ENCODE measurements at regions not wholly inside any gene's neighbourhood (a gene's known extent, or its start where the extent isn't known, plus 50 kb on each side); places are given as distances from the start of the nearest gene placed in this dataset.

DNA sequence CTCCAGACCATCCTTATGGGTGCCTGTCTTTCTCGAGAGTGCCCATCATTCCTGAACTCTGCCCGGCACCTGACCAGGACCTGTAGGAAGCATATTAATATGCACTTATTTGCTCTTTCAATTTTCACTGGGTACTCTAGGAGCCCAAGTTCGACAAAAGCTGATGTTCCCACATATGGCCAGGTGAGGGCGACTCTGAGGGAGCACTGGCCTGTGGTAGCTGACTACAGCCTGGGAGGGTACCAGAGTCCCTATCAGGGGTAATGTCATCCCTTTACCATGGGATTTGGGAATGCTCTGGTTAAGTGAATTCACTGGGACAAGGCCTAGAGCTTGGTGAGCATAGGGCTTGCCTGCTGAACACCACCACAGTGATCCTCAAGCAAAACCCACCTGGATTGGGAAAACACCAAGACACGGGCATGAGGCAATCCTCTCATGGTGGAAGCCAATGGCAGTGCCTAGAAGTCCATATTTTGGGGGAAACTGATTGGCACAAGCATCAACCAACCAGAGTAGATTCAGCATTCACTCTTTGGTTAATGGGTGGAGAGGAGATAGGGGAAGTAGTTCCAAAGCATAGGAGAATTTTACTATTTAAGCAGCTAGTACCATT lies 112.2 kb downstream of the MTX3 start:
- Mint-ChIP-seq H3K27me3 (peaks cover 2% of the 10 kb centered on the region), H3K9me3 (no peaks in the 10 kb centered on the region), H3K4me3 (no peak overlapping the region), H3K4me1 (no peaks in the 10 kb centered on the region), H3K27ac (no peak overlapping the region), H3K36me3 (ENCODE audit: low read depth) (no peaks in the 10 kb centered on the region)
- ATAC-seq (no peak), DNase-seq (peak; percentile 50)

DNA sequence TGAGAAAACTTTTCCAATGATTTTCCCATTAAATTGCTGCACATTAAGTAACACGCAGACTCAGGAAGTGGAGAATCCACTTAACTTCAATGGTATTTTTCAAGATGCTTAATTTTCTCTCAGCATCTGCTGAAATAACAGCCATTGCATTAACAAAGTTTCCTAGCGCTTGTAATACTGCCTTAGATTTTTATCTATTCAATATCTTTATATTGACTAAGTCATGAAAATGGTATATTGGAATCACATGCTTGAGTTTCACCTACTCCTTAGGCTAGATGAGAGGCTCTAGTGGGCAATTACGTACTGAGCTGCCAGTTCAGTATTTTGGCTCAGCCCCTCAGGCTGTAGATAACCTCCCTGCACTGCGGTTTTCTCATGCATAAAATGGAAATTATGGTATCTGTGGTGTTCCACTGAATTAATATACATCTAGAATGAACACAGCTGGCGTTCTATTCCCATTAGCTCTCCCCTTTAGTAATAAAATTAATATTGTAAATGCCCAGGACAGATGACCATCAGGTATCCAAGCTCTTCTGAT lies 112.9 kb downstream of the MTX3 start:
- no peaks in the 10 kb centered on the region for H3K4me1 Mint-ChIP-seq
- no peak for DNase-seq
- H3K27ac Mint-ChIP-seq = no peak overlapping the region
- no peaks in the 10 kb centered on the region for H3K9me3 Mint-ChIP-seq
- H3K4me3 Mint-ChIP-seq = no peak overlapping the region
- no peaks in the 10 kb centered on the region for H3K36me3 Mint-ChIP-seq (ENCODE audit: low read depth)
- H3K27me3 Mint-ChIP-seq = peaks cover 2% of the 10 kb centered on the region
- ATAC-seq = no peak

DNA sequence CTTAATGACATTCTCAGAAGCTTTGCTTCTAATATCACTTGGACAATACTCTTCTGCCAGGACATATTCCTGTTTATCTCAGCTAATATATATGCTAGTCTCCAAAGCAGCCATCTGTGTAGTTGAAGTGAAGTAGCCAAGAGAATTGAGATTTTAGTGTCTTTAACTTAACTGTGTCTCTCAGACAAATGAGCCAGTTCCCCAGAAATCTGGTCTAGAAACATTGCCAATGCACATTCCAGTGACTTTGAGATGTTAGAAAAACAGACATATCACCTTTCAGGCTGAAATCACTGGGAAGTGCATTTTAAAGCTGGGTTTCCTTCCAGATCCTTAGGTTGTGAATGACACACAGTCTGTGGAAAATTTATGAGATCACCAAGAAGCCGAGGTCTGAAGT lies 114.6 kb downstream of the MTX3 start:
- Mint-ChIP-seq H3K4me3 (no peak overlapping the region), H3K36me3 (ENCODE audit: low read depth) (no peaks in the 10 kb centered on the region), H3K4me1 (no peaks in the 10 kb centered on the region), H3K27me3 (peaks cover 2% of the 10 kb centered on the region), H3K27ac (no peak overlapping the region), H3K9me3 (no peaks in the 10 kb centered on the region)
- DNase-seq (no peak), ATAC-seq (no peak)

DNA sequence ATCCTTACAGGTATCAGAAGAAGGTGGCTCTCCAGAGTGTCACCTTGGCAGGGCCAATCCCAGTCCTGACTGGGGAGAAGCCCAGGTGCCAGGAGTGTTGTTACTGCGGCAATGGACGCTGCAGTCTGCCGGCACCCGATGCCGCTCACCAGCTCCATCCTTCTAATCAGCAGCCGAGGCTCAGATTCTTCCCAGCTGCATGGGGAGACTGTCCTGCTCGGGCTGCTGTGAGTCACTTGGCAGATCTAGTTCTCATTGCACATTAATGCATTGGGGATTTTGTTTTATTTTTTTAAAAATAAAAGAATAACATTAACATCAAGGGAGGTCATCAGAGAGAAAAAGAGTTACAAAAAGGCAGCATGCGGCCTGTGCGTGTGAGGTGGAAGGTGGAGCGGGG lies 115.8 kb downstream of the MTX3 start:
- Mint-ChIP-seq H3K4me1 (no peaks in the 10 kb centered on the region), H3K4me3 (no peak overlapping the region), H3K27me3 (peaks cover 4% of the 10 kb centered on the region), H3K9me3 (no peaks in the 10 kb centered on the region), H3K36me3 (ENCODE audit: low read depth) (no peaks in the 10 kb centered on the region), H3K27ac (no peak overlapping the region)
- ATAC-seq = no peak
- DNase-seq = no peak

DNA sequence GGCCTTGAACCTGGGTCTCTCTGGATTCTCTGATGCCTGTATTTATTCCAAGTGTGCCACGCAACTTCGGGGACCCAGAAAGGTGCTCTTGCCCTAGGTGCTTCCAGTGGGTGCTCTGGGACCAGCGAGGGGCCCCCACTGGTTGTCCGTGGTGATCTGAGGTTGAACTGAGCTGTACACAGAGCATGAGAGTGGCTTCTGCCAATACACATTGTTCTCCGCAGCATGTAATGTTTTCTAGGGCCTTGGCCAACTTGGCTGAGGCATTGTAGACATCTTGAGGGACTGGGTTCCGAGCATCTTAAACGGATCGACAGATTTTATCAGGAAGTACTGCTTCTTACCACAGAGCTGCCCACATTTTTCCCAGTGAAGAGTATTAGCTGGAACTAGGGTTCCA lies 117.9 kb downstream of the MTX3 start:
- no peak for ATAC-seq
- Mint-ChIP-seq H3K36me3 (ENCODE audit: low read depth) (no peaks in the 10 kb centered on the region), H3K27ac (no peak overlapping the region), H3K4me1 (no peaks in the 10 kb centered on the region), H3K27me3 (peaks cover 8% of the 10 kb centered on the region), H3K9me3 (no peaks in the 10 kb centered on the region), H3K4me3 (no peak overlapping the region)
- DNase-seq = no peak

DNA sequence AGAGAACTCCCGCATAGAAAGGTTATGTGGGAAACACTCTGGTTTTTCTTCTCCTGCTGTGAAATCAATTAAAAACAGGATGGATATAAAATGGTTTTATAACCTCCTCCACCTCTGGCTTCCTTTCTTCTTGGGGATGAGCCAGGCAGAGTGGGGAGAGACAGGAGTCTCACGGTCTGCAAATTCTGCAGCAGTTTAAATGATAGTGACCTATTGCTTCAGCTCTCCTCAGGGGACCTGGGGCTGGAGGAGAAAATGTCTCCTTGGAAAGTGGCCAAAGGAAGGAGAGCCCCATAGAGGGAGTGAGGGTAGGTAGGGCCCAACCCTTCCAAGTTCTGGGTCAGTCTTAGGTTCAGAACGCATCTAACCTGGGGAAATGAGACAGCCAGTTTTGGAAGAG lies 118.8 kb downstream of the MTX3 start:
- peaks cover 8% of the 10 kb centered on the region for H3K27me3 Mint-ChIP-seq
- ATAC-seq (no peak), DNase-seq (no peak)
- H3K4me3 Mint-ChIP-seq = no peak overlapping the region
- H3K27ac Mint-ChIP-seq = no peak overlapping the region
- H3K9me3 Mint-ChIP-seq = no peaks in the 10 kb centered on the region
- no peaks in the 10 kb centered on the region for H3K4me1 Mint-ChIP-seq
- no peaks in the 10 kb centered on the region for H3K36me3 Mint-ChIP-seq (ENCODE audit: low read depth)

DNA sequence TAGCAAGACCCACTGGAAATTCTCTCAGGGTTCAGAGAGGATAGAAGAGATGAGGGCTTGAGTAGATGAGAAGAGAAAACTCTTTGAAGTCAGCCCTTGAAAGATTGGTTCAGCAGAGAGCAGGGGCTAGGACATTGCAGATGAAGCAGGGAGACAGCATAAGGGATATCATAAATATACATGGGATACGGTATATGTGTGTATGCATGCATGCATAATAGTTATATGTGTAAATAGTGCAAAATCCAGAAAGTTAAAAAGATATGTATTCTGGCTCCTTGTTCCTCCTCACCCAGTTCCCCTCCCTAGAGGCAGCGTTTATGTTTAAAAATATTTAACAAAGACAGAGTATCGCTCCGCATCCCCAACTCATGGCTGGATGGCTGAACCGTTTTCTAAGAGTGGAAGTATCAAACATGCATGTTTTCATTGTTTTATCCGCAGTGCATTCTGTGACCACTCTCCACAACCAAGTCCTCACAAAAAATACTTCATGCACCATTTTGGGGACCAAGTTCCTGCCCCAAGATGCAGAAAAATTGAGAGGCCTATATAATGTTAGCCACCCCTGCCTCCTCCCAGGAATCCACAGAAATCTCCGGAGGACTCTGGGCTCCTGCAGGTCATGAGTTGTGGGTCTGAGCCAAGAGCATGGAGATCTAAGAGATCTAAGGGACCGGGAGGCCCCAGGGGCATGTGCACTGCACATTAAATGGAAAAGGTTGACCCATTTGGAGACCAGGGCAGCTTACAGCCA lies 119.5 kb downstream of the MTX3 start:
- ATAC-seq (no peak), DNase-seq (no peak)
- H3K27ac Mint-ChIP-seq = no peak overlapping the region
- H3K27me3 Mint-ChIP-seq = peaks cover 8% of the 10 kb centered on the region
- H3K4me1 Mint-ChIP-seq = no peaks in the 10 kb centered on the region
- H3K36me3 Mint-ChIP-seq (ENCODE audit: low read depth) = no peaks in the 10 kb centered on the region
- H3K9me3 Mint-ChIP-seq = no peaks in the 10 kb centered on the region
- no peak overlapping the region for H3K4me3 Mint-ChIP-seq

DNA sequence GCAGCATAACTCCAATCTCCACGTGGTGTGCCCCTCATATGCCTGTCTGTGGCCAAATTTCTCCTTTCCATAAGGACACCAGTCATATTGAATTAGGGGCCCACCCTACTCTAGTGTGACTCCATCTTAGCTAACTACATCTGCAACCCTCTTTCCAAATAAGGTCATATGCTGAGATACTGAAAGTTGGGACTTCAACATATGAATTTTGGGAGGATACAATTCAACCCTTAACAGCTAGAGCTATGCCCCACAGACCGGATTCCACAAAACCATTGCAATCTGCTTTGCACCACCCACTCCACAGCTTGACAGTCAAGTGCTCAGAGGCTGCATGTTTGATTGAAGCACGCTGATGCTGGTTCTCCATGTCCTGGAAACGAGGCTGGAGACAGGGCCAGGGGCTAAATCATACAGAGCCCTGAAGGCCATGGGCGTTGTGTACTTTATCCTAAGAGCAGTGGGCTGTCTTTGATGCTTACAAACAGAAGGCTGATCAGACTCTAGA lies 122.8 kb downstream of the MTX3 start:
- peaks cover 11% of the 10 kb centered on the region for H3K27me3 Mint-ChIP-seq
- no peaks in the 10 kb centered on the region for H3K36me3 Mint-ChIP-seq (ENCODE audit: low read depth)
- no peak for ATAC-seq
- H3K4me3 Mint-ChIP-seq = no peak overlapping the region
- no peaks in the 10 kb centered on the region for H3K4me1 Mint-ChIP-seq
- no peak for DNase-seq
- H3K27ac Mint-ChIP-seq = no peak overlapping the region
- no peaks in the 10 kb centered on the region for H3K9me3 Mint-ChIP-seq

DNA sequence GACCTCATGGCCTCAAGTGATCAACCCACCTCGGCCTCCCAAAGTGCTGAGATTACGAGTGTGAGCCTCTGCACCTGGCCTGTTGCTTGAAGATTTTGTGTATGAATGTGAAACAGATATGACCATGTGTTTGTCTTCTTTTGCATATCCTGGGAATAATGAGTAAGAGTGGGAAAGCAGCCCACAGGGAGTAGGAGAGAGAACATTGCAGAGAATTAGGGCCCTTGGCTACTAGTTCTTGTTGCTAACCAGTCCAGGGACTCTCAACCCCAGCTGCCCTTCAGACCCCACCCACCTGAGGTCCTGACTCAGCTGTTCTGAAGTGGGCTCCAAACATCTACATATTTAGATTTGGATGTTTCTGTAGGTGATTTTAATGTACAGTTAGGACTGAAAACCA lies 125.5 kb downstream of the MTX3 start:
- no peaks in the 10 kb centered on the region for H3K4me1 Mint-ChIP-seq

DNA sequence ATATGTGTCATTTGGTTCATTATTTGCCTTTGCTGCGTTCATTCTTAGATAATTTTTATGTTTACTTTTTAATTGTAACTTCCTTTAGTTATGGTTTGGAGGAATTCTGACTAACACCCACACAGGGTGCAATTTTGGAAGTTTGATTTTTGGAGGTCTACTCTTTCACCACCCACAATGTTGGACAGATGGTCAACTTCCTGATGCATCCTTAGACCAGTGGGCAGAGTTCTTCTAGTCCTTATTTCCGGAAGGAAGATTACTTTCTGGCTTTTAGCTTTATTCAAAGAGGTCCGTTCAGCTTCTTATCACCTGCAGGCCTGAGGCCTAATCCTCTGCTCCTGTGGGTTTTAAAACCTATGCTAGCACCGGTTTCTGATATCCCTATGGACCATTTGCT lies 126.7 kb downstream of the MTX3 start:
- ATAC-seq = no peak
- Mint-ChIP-seq H3K27ac (no peak overlapping the region), H3K36me3 (ENCODE audit: low read depth) (no peaks in the 10 kb centered on the region), H3K4me3 (no peak overlapping the region), H3K27me3 (peaks cover 8% of the 10 kb centered on the region), H3K4me1 (no peaks in the 10 kb centered on the region), H3K9me3 (no peaks in the 10 kb centered on the region)
- no peak for DNase-seq

More for the DNA sequence above, 125.5 kb downstream of the MTX3 start:
- H3K9me3 Mint-ChIP-seq = no peaks in the 10 kb centered on the region
- H3K27me3 Mint-ChIP-seq = peaks cover 13% of the 10 kb centered on the region
- no peak overlapping the region for H3K27ac Mint-ChIP-seq
- no peaks in the 10 kb centered on the region for H3K36me3 Mint-ChIP-seq (ENCODE audit: low read depth)
- ATAC-seq (no peak), DNase-seq (no peak)
- H3K4me3 Mint-ChIP-seq = no peak overlapping the region

DNA sequence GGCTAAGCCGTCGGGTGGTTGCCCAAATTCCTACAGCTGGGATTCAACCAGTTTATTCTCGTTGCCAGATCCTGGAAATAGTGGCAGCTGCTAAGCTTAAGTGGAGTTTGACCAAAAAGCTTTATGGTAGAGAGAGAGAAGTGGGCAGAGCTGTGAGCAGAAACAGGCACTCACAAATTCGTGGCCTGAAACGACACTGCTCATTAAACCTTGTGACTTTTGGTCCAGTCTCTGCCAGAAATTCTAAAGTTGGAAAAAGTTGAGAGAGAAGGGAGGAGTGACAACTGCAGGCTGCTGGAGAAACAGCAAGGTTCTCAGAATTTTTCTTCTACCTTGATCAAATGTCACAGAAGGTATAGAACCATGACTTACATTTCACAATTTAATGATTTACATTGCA lies 131.5 kb downstream of the MTX3 start:
- Mint-ChIP-seq H3K36me3 (ENCODE audit: low read depth) (no peaks in the 10 kb centered on the region), H3K4me3 (no peak overlapping the region), H3K4me1 (no peaks in the 10 kb centered on the region), H3K27me3 (peaks cover 4% of the 10 kb centered on the region), H3K27ac (no peak overlapping the region), H3K9me3 (no peaks in the 10 kb centered on the region)
- ATAC-seq (no peak), DNase-seq (no peak)

DNA sequence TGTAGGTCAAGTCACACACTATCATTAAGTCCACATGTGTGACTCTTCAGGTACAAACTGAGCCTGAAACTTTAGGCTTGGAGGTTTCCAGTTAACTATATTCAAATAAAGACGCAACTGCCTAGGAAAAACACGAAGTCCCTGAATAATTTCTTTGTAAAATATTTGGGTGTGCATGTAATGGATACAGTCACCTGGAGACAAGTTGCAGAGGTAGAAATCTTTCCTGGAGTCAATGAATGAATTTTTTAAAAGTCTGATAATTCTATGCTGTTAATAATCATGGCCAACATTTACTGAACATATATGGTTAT lies 132.7 kb downstream of the MTX3 start:
- Mint-ChIP-seq H3K4me1 (peaks cover 7% of the 10 kb centered on the region), H3K4me3 (no peak overlapping the region), H3K36me3 (ENCODE audit: low read depth) (no peaks in the 10 kb centered on the region), H3K9me3 (no peaks in the 10 kb centered on the region), H3K27me3 (peaks cover 11% of the 10 kb centered on the region), H3K27ac (no peak overlapping the region)
- DNase-seq (no peak), ATAC-seq (no peak)

DNA sequence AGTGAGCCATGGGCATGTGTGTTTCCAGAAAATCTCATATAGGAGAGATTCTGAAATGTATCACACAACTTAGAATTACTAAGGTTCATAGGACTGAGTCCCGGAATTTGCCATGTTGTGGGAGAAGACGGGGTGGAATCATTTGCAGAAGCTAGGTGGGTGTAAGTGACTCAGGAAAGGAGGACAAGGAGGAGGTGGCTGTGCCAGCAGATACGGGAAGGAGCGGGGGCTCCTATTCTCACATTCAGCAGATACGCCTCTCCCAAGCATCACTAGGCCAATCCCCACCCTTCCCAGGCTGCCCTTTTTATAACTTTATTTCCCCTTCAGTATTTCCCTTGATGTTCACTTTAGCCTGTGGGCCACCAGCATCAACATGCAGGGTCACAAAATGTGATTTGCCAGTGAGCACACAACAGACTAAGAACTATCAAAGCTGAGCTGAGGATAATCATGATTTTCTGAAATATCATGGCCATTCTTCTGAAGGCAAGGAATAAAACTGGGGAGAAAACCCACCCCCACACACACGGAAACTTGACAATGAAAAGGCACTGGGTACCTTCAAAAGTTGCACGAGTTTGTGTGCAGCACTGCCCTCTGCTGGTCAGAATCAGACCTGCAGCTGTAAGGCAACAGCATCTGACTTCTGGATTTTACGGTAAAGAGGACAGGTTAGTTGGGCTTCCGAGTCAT lies 133.2 kb downstream of the MTX3 start:
- H3K4me3 Mint-ChIP-seq = no peak overlapping the region
- H3K36me3 Mint-ChIP-seq (ENCODE audit: low read depth) = no peaks in the 10 kb centered on the region
- H3K4me1 Mint-ChIP-seq = peaks cover 7% of the 10 kb centered on the region
- peaks cover 10% of the 10 kb centered on the region for H3K27me3 Mint-ChIP-seq
- no peak overlapping the region for H3K27ac Mint-ChIP-seq
- ATAC-seq = peak; percentile 21
- H3K9me3 Mint-ChIP-seq = no peaks in the 10 kb centered on the region
- DNase-seq = peak; percentile 83

DNA sequence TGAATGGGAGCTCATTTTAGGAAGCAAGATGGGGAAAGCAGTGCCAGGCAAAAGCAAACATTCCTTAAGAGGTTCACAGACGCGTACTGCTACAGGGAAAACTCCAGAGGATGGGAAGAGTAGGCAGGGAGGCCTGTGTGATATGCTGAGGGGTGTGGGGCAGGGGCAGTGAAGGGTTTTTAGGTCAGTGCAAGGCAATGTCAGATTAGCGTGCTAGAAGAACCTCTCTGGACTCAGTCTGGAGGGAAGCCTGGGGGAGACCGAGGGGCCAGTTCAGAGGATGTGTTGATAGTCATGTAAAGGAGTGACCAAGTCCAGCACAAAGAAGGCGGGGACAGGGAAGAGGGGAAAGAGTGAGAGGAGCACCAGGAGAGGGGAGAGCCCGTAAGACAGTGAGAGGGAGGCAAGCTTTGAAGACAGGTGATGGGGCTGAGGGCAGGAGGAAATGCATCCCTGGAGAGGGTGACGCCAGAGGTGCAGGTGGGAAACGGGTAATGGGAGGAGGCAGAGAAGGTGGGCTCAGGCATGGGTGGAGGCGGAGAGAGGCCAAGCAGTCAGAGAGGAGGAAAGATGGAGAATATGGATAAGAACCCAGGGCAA lies 134.5 kb downstream of the MTX3 start:
- Mint-ChIP-seq H3K9me3 (no peaks in the 10 kb centered on the region), H3K4me3 (no peak overlapping the region), H3K27ac (no peak overlapping the region), H3K36me3 (ENCODE audit: low read depth) (no peaks in the 10 kb centered on the region), H3K27me3 (peaks cover 13% of the 10 kb centered on the region), H3K4me1 (peaks cover 7% of the 10 kb centered on the region)
- ATAC-seq (no peak), DNase-seq (no peak)
